Left ventricle myocardium superior (tissue), 1 donor: ENCODE measurements at regions not wholly inside any gene's neighbourhood (a gene's known extent, or its start where the extent isn't known, plus 50 kb on each side); places are given as distances from the start of the nearest gene placed in this dataset.

Experiments used
- ATAC-seq: fragments of 200-7000 bp; cut with Tn5 transposase; one replicate; pipeline ENCODE4 v1.9.1; 2020; ENCODE audit warnings: mild to moderate bottlenecking, moderate library complexity
- DNase-seq: peaks from one replicate; pipeline ENCODE4 v3.0.0-alpha.2; 2020
- intact Hi-C: fragments of 100-400 bp; cut with micrococcal nuclease; formaldehyde crosslinking; loops from one replicate; pipeline ENCODE4 v1.11.0; 2022
- donor health status: DM: no; HTN: yes; CAD: no; lungs with severe emphysema.

- intact Hi-C loops: no loop called here
Observed at GRCh38 chr1:5368201-5368600, 624.0 kb downstream of the NPHP4 start.

GRCh38 chr1:5367306-5367705, 624.9 kb downstream of the NPHP4 start:
- intact Hi-C loops: no loop called here
- DNase-seq (no peak), ATAC-seq (no peak)

More at GRCh38 chr1:5368201-5368600, 624.0 kb downstream of the NPHP4 start:
- ATAC-seq (no peak), DNase-seq (no peak)

- DNase-seq (no peak), ATAC-seq (no peak)
- intact Hi-C loops: no loop called here
Observed at GRCh38 chr1:5365751-5366150, 626.5 kb downstream of the NPHP4 start.

- DNase-seq (no peak), ATAC-seq (no peak)
- intact Hi-C loops: no loop called here
Observed at GRCh38 chr1:5364591-5364990, 627.6 kb downstream of the NPHP4 start.

GRCh38 chr1:5354681-5355080, 637.5 kb downstream of the NPHP4 start:
- ATAC-seq (no peak), DNase-seq (no peak)
- intact Hi-C loops: no loop called here

GRCh38 chr1:5351366-5351765, 640.9 kb downstream of the NPHP4 start:
- ATAC-seq: no peak
- no peak for DNase-seq
- intact Hi-C loops: no loop called here

GRCh38 chr1:5349526-5349925, 642.7 kb downstream of the NPHP4 start:
- intact Hi-C loops: no loop called here
- DNase-seq (no peak), ATAC-seq (no peak)

GRCh38 chr1:5348732-5349465, 643.3 kb downstream of the NPHP4 start:
- DNase-seq (no peak), ATAC-seq (no peak)
- intact Hi-C loops: no loop called here

- ATAC-seq: no peak
- intact Hi-C loops: no loop called here
- no peak for DNase-seq
Observed at GRCh38 chr1:5347726-5348125, 644.5 kb downstream of the NPHP4 start.

GRCh38 chr1:5345556-5345955, 646.7 kb downstream of the NPHP4 start:
- DNase-seq (no peak), ATAC-seq (no peak)
- intact Hi-C loops: no loop called here

GRCh38 chr1:5343256-5344020, 648.8 kb downstream of the NPHP4 start:
- no peak for ATAC-seq
- intact Hi-C loops: no loop called here

GRCh38 chr1:5342830-5343229, 649.4 kb downstream of the NPHP4 start:
- ATAC-seq: no peak
- intact Hi-C loops: no loop called here
- no peak for DNase-seq

More at GRCh38 chr1:5343256-5344020, 648.8 kb downstream of the NPHP4 start:
- DNase-seq: no peak

GRCh38 chr1:5342172-5342571, 650.1 kb downstream of the NPHP4 start:
- DNase-seq (no peak), ATAC-seq (no peak)
- intact Hi-C loops: no loop called here

- ATAC-seq (no peak), DNase-seq (no peak)
- intact Hi-C loops: no loop called here
Observed at GRCh38 chr1:5341471-5341870, 650.8 kb downstream of the NPHP4 start.

- no peak for ATAC-seq
- intact Hi-C loops: no loop called here
- DNase-seq: no peak
Observed at GRCh38 chr1:5340560-5341130, 651.6 kb downstream of the NPHP4 start.

- ATAC-seq (no peak), DNase-seq (no peak)
- intact Hi-C loops: no loop called here
Observed at GRCh38 chr1:5338466-5338865, 653.8 kb downstream of the NPHP4 start.

GRCh38 chr1:5333291-5333690, 658.9 kb downstream of the NPHP4 start:
- intact Hi-C loops: no loop called here
- ATAC-seq (no peak), DNase-seq (no peak)

GRCh38 chr1:5331101-5331500, 661.1 kb downstream of the NPHP4 start:
- ATAC-seq (no peak), DNase-seq (no peak)
- intact Hi-C loops: no loop called here

GRCh38 chr1:5329068-5329739, 663.0 kb downstream of the NPHP4 start:
- no peak for DNase-seq
- intact Hi-C loops: no loop called here
- ATAC-seq: no peak

- intact Hi-C loops: no loop called here
- DNase-seq: no peak
- no peak for ATAC-seq
Observed at GRCh38 chr1:5324883-5325282, 667.3 kb downstream of the NPHP4 start.
